GM19463 (cell line): ENCODE measurements at regions not wholly inside any gene's neighbourhood (a gene's known extent, or its start where the extent isn't known, plus 50 kb on each side); places are given as distances from the start of the nearest gene placed in this dataset.
"Not testable (repeated sequence)": the region's sequence is repeated elsewhere in the genome, so short reads cannot be mapped to it uniquely, and the experiment has no call there.

ENCODE experiments used
- ATAC-seq: cut with Tn5 transposase; IDR thresholded peaks from one replicate; pipeline ENCODE4 v1.9.1; 2021; ENCODE audit warnings: mild to moderate bottlenecking, moderate library complexity; ENCODE audit not compliant: unreplicated experiment

DNA sequence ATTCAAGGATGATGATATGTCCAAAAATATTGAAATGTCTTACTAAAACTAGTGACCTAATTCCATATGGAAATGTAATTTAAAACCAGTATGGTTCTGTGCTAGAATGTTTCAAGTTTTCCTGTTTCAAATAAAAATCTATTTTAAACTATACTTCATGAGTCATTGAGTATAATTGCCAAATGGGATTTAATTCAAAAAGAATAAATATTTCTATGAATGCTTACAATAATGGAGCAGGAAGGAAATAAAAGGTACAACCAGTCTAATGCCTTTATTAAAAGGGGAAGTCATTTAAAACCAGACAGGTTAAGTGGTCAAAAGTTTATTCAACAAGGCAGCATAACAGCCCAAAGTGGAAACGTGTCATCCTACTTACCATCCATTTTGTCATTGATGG lies 2347.1 kb downstream of the PCDH7 start:
- ATAC-seq: no peak

DNA sequence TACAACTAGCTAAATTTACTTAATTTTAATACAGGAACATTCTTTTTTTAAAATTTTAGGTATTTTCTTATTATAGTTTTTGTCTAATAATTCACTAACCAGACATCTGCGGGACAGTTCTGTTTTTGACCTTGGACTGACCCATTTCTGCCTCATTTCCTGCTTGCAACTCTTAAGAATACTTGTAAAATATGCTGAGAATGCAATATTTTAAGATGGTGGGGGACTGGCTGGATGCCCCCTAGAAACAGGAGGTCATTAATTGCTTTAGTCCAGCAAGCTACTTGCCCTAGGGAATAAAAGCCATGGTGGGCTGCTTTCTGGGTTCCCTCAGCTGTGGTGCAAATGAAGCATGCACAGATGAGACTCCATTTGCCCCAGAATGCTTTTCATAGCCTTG lies 2348.4 kb downstream of the PCDH7 start:
- no peak for ATAC-seq

DNA sequence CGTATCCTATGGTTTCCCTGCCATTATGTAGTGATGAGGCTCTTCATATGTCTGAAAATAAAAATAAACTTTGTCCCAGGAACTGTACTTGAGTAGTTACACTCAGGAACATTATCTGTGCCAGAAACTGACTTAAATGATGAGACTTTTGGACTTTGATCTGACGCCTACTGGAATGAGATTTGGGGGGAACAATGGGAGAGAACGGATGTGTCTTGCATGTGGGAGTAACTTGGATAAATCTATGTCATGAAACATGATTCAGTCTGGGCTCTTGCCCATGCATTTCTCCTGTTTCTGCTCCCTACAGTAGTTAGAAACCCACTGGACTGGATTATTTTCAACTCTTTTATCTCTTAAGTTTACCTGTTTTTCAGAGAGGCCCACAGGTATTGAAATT lies 2351.4 kb downstream of the PCDH7 start:
- no peak for ATAC-seq

DNA sequence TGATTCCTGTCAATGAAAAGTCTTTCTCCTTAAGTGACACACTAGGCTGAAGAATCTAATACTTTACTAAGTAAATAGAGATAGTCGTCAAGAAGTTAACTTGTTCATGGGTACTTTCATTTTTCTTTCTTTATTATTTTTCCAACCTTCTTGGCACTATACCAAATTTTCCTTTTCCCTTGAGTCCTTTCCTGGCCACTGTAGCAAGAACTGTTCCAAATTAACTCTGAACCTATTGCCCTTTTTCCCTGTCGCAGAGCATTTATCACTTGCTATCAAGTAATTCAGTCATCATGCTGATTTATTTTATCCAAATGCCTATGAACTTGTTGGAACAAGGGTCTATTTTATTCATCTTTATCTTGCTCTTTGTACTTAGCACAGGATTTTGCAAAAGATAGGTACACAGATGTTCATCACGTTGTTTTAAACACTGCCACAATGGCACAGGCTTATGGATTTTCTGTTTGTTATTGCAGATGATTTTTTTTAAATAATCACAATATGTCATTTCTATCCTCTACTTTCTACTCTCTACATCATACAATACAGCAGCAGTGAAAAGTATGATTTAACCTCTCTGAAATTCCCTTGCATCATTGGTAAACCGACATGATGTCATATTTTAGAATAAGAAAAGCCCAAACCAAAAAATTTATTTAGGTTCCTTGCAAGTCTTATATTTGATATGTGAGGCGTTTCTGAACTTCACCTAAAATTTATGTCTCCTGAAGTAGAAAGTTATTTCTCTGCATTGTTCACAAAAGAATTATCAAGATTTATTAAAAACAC lies 2352.3 kb downstream of the PCDH7 start:
- no peak for ATAC-seq

DNA sequence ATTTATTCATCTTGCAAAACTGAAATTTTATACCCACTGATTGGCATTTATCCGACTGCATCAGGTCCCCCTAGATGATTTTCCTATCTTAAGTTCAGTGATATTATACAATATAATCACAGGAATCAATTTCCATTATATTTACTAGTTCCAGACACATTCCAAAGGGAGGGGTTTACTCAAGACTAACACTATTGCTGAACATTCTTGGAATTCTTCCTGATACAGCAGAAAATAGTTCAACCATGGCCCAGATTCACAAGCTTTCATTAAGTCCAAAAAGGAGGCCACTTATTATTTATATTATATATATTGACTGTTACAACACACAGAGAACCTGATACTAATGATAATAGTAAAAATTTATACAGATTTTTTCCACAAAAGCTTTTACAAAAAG lies 2353.6 kb downstream of the PCDH7 start:
- ATAC-seq: no peak

DNA sequence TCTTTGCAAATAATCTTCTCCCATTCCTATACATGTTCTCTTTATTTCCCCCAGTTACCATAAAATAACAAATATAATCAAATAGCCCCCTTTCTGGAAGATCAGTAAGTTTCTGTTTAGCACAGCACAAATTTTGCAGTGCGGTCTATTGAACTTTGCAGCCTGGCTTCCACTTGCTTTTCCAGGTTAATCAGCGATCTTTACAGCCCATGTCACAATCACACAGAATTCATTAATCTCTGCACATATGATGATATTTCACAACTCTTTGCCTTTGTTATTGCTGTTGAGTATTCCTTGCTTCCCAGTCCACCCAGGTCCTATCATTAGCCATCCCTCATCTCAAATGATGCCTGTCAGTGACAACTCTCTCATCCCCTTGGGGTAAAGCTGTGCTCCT lies 2358.0 kb downstream of the PCDH7 start:
- ATAC-seq: no peak

DNA sequence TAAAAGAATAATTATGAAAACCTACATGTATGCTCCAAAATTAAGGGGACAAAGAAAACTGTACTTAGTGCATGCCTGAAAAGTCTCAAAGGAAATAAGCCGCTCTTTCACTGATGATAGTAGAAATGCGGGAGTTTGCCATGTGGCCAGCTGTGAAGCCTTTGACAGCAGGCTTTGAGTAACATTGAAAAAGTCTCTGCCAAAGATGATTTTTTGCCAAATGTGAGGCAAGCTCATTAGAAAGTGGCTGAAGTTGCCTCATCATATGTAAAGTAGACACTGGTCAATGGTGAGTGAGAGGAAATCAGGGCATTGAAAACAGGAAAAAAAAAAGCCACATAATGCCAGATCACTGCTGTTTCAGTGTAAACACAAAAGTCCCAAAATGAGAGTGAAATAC lies 2360.1 kb downstream of the PCDH7 start:
- ATAC-seq: no peak

DNA sequence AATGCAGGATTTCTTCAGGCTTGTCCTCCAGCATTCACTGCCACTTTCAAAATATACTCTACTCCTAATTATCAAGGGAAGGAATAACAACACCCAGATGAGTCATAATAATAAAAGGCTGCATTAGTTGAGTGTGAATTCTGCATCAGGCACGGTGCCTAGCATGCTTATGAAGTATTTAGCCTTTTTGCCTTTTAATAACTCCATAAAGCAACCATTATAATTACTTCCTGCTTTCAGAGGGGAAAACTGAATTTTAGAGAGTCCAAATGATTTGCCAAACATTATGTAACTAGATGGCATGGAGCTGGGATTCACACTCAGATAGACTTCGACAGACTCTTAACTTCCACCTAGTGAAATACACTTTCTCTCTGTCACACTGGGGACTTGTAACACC lies 2365.5 kb downstream of the PCDH7 start:
- ATAC-seq: no peak

DNA sequence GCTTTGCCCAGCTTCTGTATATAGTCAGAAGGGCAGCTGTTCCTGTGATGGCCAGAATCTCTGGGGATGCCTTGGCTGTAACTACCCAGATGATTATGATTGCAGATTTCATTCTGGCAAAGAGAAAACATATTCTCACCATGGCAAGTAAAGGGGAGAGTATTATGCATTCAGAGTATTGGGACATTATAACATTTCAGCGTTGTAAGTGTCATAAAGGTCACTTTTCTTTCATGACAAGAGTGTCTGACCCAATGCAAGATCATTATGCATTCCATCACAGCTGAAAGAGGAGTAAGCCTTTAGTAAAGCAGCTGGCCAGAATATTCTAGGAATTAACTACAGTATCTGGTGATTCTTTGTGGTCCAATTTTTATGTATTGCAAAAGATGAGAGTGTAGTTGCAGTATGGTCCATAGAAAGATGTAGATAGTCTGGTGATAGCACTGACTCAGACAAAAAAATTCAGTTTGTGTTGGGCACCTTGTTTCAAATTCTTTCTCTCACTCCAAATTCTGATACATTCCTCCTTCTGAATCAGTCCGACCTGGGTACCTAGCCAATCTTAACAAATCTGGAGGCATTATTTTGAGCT lies 2366.3 kb downstream of the PCDH7 start:
- ATAC-seq: no peak

DNA sequence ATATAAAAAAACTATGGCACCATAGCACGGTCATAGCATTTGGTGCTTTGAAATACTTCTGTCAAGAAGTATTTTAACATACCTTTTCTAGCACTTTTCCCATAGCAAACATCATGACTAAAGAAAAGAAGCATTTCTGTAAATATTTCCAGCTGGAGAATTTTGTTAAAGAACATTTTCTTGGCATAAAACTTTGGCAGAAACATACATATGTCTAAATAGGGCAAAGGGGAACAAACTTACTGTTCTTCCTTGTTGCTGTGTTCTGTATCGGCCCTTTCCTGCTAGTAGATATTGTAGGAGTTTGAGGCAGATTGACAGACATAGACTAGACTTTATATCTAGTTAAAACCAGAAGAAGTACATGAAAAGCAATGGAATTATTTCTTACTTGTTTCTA lies 2368.5 kb downstream of the PCDH7 start:
- no peak for ATAC-seq

DNA sequence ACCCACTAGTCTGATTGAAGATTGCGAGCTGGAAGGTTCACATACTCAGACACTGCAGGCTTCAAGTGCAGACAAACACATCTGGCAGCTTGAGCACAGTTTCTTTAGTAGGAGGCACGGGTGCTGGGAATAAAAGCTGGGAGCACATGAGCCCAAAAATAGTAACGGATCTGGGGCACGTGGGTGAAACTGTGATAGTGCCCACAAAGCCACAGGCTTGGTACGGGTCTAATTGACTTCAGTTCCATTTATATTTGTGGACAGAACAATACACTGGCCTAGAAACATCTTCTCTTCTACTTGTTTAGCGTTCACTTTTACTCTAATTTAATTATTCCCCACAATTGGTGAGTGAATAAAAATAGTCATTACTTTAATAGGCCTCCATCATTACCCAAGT lies 2370.7 kb downstream of the PCDH7 start:
- no peak for ATAC-seq

DNA sequence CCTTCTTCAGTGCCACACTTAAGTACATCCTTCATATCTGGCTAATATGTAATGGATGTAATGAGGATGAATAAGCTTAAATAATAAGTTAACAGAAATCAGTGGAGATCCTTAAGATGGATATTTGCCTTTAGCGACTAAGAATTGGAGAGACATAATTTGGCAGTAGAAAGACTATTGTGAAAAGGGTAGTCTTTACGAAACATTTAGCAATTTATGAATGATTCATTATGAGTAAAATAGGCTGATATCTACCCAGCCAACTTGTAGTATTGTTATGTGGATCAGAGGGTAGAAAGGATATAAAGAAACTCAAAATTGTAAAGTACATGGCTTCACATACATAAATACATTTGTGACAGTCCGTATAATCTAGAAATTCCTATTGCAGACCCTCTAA lies 2371.8 kb downstream of the PCDH7 start:
- no peak for ATAC-seq

DNA sequence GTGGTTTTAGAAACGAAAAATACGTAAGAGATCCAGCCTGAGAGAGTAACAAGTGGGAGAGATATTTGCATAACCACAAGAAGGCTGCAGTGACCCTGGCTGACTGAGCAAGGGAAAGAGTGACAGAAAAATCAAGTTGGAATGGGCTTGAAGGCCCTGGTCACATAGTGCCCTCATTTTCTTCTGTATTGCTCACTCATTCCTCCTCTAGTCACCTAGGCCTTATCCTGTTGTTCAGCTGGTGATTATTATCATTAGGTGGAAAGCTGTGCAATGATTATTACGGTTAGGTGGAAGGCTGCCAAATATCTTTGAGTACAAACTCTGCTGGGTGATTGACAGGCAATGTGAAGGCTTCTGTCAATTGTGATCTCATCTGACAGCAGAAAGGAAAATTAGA lies 2384.1 kb downstream of the PCDH7 start:
- ATAC-seq: peak; percentile 83

DNA sequence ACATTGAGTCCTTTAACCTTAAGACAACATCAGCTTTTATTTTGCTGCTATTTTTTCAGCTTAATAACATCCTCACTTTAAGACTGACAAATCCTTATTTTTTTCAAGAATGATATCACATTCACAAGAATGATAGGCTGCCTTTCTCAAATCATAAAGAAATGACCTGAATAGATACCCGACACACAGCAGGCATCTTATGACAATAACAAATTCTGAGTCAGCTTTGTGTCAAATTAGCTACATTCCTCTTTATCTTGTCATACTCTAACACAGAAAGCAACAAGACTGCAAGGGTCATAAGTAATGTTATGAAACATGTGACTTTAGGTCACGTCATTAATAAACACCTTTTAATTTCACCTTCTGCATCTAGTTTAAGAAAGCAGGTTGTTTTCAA lies 2387.6 kb downstream of the PCDH7 start:
- no peak for ATAC-seq

DNA sequence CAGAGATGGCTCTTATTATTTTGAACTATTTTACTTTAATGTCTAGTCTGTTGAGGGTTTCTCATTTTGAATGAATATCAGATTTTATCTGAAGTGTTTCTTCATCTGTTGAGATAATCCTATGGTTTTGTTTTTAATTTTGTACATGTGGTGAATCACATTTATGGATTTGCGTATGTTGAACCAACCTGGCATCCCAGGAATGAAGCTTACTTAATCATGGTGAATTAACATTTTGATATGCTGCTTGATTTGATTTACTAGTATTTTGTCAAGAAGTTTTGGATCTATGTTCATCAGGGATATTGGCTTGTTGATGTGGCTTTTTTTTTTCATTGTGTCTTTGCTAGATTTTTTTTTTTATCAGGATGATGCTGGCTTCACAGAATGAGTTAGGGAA lies 2390.9 kb downstream of the PCDH7 start:
- no peak for ATAC-seq

DNA sequence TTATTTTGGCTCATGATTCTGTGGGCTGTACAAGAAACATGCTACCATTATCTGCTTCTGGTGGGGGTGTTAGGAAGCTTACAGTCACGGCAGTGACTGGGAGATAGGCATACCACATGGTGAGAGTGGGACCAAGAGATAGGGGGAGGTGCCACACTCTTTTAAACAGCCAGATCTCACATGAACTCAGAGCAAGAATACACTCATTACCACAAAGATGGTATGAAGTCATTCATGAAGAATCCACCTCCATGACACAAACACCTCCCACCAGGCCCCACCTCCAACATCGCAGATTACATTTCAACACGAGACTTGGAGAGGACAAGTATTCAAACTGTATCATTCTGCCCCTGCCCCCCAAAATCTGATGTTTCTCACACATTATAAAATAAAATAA lies 2396.7 kb downstream of the PCDH7 start:
- ATAC-seq: no peak

DNA sequence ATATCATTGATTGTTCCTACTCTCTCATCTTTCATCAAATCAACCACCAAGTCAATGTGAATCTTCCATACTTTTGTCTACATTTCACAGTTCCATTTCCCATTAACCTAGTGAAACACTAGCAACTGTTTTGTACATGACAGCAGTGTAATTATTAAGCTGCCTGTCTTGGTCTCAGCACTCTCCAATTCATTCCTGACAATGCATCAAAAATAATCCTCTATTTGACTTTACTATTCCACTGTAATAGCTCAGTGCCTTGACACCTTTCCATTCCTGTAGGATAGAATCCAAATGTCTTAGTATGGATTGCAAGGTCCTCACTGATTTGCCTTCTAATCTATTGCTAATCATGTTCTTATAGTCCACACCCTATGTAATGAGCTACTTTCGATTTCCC lies 2405.8 kb downstream of the PCDH7 start:
- no peak for ATAC-seq

DNA sequence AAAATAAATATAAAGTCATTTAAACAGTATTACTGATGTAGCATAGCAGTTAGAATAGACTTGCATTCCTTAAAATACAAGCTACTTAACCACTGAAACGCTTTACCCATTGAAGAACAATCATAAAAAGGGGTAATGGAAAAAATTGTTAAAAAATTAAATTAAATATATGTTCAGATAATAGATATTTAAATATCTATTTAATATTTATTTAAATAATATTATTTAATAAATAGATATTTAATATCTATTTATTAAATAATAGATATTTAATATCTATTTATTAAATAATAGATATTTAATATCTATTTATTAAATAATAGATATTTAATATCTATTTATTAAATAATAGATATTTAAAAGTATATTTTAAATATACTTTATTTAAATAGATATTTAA lies 2410.5 kb downstream of the PCDH7 start:
- ATAC-seq: not testable (repeated sequence)

DNA sequence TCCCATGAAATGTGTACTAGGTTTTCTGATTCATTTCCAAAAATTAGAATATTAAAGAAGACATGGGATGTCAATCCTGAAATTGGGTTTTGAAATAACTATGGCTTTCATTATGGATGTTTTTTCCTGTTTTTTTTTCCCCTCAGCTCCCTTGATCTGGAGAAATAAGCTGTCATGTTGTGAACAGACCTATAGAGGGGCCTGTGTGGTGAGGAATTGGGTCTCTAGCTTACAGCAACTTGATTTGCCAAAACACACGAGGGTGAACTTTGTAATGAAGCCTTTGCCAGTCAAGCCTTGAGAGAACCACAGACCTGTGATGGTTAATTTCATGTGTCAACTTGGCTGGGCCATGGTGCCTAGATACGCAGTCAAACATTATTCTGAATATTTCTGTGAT lies 2413.6 kb downstream of the PCDH7 start:
- ATAC-seq: no peak

DNA sequence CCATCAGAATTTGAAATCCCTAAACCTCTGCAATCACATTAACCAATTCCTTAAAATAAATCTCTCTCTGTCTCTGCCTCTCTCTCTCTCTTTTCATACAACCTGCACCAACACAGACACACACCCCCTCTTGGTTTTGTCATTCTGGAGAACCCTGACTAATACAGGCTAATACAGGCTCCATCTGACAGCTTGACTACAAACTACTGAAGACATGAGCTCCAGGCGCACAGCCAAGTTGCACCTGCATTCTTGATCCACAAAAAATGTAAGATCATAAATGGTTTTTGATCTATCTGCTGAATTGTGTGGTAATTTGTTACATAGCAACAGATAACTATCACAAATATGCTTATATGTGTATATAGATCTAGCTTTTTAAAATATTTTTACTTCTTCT lies 2414.2 kb downstream of the PCDH7 start:
- no peak for ATAC-seq

DNA sequence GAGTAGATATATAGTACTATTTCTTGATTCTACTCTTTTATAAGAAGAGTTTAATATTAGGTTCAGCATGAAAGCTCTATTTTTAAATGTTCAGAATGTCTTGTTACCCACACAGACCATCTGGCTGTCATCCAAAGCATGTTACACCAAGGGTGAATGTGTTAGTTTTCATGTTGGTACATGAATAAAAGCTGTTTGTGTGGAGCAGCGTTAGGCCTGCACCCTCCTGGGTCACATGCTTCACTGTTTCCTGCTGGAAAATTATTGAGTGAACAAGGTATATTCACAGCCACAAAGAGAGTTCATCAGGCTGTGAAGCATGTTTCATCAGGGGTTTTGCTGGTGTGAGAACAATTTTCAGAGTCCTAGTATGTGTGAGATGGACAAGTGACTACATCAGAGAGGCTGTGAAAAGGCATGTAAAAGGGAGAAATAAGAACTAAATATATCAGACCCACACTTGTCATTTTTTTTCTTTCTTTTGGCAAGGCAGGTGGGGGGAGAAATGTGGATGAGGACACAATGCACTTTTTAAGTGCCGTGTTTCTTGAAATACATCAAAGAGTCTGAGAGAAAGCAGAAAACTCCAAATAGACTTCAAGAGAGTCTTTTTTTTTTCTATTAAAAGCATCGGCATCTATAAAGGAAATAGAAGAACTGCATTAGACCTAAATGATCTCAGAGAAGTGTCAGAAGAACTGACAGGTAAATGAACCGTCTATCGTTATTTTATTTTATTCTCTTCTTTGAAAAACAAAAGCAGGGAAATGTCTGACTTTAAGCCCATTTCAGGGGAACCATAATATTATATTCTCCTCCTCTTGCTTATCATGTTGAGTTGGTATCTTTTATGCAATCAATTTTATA lies 2429.7 kb downstream of the PCDH7 start:
- ATAC-seq: no peak

DNA sequence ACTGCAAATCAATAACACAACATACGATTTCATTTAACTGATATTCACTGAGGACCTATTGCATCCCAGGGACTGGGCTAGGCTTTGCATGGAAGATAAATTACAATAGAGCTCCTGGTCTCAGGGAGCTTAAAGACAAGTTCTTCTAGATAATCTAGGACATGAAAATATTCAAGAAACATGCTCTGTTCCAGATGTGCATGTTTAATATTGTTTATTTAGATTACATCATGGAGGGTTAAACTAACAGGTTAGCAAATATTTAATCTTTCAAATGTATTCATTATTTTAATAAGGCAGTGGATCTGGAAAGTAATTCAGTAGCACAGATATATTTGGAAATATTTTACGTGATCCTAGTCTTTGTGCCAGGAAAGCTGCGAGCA lies 2430.3 kb downstream of the PCDH7 start:
- no peak for ATAC-seq
